ENCODE measurements at regions not wholly inside any gene's neighbourhood (a gene's known extent, or its start where the extent isn't known, plus 50 kb on each side); places are given as distances from the start of the nearest gene placed in this dataset.
"Not testable (repeated sequence)": the region's sequence is repeated elsewhere in the genome, so short reads cannot be mapped to it uniquely, and the experiment has no call there.

GRCh38 chr5:42242881-42243485 lies 180.3 kb upstream of the GHR start:
- DNase-seq (ENCODE audit: low read depth): no peak

DNA sequence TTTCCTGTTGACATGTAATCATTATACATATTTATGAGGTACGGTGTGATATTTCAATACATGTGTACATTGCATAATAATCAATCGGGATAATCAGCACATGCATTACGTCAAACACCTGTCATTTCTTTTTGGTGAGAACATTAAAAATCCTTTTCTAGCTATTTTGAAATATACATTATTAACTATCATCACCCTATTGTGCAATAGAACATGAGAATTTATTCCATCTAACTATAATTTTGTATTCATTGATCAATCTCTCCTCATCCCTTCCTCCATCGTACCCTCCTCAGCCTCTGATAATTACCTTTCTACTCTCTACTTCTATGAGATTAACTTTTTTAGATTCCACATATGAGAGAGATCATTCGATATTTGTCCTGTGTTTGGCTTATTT lies 170.9 kb upstream of the GHR start:
- no peak for DNase-seq (ENCODE audit: low read depth)

GRCh38 chr5:42259914-42260313 lies 163.3 kb upstream of the GHR start:
- not testable (repeated sequence) for DNase-seq (ENCODE audit: low read depth)

- no peak for DNase-seq (ENCODE audit: low read depth)
These were observed 156.1 kb upstream of the GHR start for GRCh38 chr5:42267091-42267490.

GRCh38 chr5:42268170-42268569 lies 155.1 kb upstream of the GHR start:
- DNase-seq (ENCODE audit: low read depth): not testable (repeated sequence)

GRCh38 chr5:42268630-42269029 lies 154.6 kb upstream of the GHR start:
- no peak for DNase-seq (ENCODE audit: low read depth)

DNA sequence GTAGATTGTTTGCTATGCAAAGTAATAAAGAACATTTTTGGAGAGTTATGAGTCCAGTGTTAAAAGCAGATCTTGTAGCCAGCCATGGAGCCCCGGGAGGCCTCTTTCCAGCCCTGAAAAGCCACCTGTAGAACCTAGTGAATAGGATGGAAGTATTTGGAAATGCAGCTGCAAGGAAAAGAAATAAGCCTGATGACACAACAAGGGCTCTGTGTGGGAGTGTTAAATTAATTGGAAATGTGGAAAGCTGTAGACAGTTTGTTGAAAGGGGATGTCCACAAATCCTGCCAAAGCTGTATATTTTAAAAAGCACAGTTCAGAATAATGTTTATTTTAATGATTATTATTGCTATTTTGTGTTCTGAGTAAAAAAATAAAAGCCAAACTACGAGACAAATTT lies 152.5 kb upstream of the GHR start:
- no peak for DNase-seq (ENCODE audit: low read depth)

- peak; percentile 43 for DNase-seq (ENCODE audit: low read depth)
These were observed 148.3 kb upstream of the GHR start for GRCh38 chr5:42274913-42275312.

DNA sequence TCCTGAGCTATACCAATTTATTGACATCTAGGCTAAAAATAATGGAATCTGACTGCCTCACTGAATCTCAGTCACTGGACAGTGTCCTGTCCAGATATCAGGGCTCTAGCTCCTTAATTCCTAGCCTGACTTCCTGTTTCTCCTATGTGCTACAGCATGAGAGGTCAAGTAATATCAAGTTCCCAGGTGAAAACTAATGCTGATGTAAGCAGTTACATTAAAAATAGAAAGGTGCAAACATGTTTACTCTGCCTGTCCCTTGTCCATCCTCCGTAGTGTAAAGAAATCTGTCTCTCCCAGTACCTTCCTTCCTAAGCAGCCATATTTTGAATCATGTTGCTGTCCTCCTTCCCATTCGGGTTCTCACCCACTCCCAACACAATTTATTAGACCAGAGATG lies 145.9 kb upstream of the GHR start:
- no peak for DNase-seq (ENCODE audit: low read depth)

DNA sequence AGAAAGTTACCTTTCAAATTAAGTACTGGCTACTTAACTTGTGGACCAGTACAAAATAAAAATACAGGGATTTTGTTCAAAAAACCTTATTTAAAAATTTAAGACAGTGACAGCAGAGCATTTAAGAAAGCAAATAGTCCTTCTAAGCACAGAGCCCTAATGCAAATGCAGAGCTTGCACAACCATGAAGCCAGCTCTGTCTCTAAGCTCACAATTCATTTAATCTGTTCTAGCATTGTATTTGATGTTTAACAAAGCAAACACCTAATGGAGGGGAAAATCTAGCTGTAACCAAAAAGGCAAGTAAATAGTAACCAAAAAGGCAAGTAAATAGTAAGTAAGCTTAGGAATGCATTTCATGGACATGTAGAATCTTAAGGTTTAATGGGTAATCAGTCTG lies 138.7 kb upstream of the GHR start:
- no peak for DNase-seq (ENCODE audit: low read depth)

GRCh38 chr5:42285230-42285629 lies 138.0 kb upstream of the GHR start:
- DNase-seq (ENCODE audit: low read depth): no peak

DNA sequence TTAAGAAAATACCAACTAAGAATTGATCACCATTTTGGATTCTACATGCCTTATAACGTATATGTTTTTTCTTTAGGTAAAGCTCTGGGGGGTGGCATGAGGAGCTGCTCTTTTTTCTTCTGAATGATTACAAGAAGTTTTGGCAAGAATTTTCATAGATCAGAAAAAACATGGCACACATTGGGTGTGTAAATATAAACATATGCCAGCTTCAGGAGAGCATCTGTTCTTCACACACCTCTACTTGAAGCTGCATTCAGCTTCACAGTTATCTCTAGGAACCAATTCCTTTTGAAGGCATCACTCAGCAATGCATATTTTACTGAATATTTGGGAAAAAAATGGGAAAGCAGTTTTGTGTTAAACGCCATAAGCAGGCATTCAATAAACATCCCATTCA lies 122.7 kb upstream of the GHR start:
- DNase-seq (ENCODE audit: low read depth): no peak

- peak; percentile 60 for DNase-seq (ENCODE audit: low read depth)
These were observed 121.9 kb upstream of the GHR start for GRCh38 chr5:42301349-42301748.

DNA sequence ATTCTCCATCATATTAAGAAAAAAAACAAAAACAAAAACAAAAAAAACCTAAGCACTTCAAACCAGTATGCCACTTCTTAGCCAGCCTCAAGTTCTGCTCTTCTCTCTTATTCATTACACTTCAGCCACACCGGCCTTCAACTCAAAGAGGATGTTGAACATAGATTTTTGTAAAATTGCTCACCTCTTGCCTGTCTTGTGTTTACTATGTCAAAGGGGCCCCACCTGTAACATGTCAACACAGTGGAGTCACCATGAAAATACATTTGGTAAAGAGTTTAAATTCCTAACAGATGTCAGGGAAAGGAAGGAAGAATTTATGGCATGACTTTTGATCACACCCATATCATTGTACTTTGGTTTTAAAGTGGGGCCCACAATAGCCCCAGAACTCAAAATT lies 121.1 kb upstream of the GHR start:
- no peak for DNase-seq (ENCODE audit: low read depth)

DNA sequence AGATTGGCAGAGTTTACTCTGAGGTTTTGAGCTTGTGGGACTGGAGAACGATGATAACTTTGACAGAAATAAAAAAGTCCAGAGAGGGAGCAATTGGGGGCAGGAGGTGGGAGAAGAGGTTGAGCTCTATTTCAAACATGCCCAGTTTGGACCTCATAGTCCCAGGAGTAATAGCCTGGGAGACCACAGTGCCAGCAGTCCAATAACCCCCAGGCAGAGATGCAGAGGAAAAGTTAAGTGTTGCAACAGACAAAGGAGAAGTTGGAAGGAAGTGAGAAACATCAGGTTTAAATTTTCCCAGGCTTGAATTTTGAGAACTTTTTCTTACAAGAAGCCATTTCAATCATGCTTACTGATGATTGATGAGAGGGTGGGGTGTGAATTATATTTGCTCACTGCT lies 117.0 kb upstream of the GHR start:
- DNase-seq (ENCODE audit: low read depth): no peak

DNA sequence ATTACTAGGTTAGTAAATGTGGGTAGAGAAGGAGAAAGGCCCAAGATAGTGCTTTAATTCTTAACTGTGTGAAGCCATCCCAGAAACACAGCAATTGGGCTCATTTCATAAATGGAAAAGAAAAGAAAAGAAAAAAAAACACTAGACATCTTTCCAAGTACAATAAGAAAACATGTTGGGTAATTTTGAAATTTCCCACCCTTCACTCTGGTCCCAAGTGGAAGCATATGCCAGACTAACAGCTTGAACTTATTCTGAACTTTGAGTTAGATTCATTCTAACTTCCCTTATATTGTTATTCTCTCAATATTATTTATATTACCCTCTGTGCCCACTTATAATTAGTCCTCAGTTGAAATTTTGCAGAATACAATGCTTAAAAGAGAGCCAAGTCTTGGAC lies 113.4 kb upstream of the GHR start:
- no peak for DNase-seq (ENCODE audit: low read depth)

DNA sequence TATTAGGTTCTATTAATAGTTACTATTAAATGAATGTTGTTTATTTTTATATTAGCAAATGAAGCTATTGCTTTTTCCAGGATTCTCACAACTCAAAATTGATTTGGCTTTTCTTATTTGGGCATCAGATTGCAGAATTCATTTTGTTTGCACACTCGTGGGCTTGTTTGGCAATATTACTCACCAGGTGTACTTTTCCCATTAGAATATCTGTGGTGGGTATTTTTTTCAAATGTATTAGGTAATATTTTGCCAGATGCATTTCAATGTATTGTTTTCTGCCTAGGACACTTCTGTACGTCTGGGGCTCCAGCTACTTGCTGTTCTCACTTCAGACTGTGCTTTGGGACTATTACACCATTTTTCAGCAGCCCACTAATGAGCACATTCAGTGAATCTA lies 108.0 kb upstream of the GHR start:
- DNase-seq (ENCODE audit: low read depth): no peak

GRCh38 chr5:42317575-42317974 lies 105.7 kb upstream of the GHR start:
- no peak for DNase-seq (ENCODE audit: low read depth)

DNA sequence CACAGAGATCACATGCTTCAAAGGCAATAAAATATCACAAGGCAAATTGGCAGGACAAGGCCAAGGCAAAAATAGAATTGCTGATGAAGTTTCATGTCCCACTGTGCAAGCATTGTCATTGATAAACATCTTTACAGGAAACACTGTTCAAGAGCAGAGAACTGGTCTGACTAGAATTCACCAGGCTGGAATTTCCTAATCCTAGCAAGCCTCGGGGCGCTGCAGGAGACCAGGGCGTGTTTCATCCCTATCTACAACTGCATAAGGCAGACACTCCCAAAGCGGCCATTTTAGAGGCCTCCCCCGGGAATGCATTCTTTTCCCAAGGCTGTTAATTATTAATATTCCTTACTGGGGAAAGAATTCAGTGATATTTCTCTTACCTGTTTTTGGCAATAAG lies 103.7 kb upstream of the GHR start:
- not testable (repeated sequence) for DNase-seq (ENCODE audit: low read depth)

DNA sequence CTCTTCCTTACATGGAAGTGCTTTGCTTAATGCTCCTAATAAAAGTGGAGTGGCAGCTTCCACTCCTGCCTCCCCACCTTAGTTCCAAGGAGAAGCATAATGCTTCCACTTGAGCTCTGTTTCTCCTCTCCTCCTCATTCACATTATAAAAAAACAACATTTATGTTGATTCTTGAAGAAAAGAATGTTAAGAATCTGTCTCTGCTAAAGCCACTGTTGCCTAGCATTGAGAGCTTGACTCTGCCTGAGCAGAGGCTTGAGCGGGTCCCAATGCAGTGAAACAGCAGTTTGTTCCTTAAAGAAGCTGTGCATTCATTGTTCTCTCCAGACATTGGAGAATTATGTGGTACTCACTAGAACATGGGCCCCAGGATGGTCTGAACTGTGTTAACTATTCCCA lies 101.5 kb upstream of the GHR start:
- DNase-seq (ENCODE audit: low read depth): no peak

DNA sequence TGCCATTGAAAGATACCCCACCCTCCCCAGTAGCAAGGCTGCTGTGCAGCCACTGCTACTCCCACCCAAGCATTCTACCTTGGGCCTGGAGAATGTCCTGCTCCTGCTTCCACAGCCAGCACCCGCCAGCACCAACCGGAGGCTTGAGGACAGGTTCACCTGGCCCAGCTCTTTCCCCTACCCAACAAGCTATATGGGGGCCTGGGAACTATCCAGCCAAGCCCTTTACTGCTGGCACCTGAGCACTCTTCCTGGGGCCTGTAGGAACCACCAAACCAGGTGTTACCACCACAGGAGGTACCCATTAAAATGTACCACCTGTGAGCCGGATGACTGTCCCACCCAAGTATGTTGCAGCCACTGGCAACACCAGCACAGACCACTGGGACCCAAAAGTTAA lies 86.1 kb upstream of the GHR start:
- DNase-seq (ENCODE audit: low read depth): no peak

DNA sequence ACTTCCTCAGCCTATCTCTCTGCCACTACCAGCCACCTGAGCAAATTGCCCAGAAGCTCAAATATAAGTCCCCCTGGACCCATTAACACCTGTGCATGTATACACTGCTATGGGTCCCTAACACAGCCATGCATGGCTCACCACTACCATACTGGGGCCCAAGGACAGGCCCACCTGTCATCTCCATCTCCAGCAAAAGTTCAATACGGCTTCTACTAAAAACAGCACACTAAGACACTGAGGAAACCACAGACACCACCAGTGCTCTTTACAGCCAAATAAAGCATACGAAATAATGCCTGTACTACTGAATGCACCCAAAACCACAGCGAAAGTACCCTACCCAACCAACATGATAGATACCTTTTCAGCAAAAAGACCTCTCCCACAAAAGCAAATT lies 85.6 kb upstream of the GHR start:
- DNase-seq (ENCODE audit: low read depth): no peak

GRCh38 chr5:42338136-42338535 lies 85.1 kb upstream of the GHR start:
- no peak for DNase-seq (ENCODE audit: low read depth)

GRCh38 chr5:42349163-42349562 lies 74.1 kb upstream of the GHR start:
- no peak for DNase-seq (ENCODE audit: low read depth)

DNA sequence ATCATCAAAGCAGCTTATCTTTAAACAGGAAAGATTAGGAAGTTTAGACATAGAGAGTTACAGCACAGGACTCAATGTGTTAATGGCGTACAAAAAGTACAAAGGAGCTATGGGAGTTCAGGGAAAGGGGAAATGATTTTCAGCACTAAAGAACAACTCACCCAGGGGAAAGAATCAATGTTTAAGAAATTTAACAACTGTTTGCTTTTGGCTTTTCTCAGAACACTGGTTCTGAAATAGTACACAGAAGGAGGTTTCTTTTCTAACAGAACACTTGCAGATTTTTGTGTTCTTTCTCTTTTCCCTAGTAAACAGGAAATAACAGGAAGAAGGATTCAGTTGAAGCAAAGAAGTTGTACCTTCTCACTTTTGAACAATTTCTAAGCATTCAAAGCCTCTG lies 71.3 kb upstream of the GHR start:
- no peak for DNase-seq (ENCODE audit: low read depth)

Measured in stromal cell of bone marrow (primary cell).